GM21528 (cell line): ENCODE measurements at regions not wholly inside any gene's neighbourhood (a gene's known extent, or its start where the extent isn't known, plus 50 kb on each side); places are given as distances from the start of the nearest gene placed in this dataset.
"Not testable (repeated sequence)": the region's sequence is repeated elsewhere in the genome, so short reads cannot be mapped to it uniquely, and the experiment has no call there.

Experiments used
- ATAC-seq: cut with Tn5 transposase; IDR thresholded peaks from one replicate; pipeline ENCODE4 v1.9.1; 2021; ENCODE audit warnings: mild to moderate bottlenecking, moderate library complexity; ENCODE audit not compliant: unreplicated experiment, low FRiP score

- no peak for ATAC-seq
Observed at GRCh38 chr5:96483878-96484277, 50.8 kb upstream of the PCSK1 start.

- ATAC-seq: no peak
Observed at GRCh38 chr5:96487859-96488258, 54.8 kb upstream of the PCSK1 start.

- ATAC-seq: no peak
Observed at GRCh38 chr5:96489532-96489931, 56.5 kb upstream of the PCSK1 start.

- ATAC-seq: no peak
Observed at GRCh38 chr5:96492459-96493047, 59.5 kb upstream of the PCSK1 start.

- ATAC-seq: no peak
Observed at GRCh38 chr5:96493219-96493790, 60.3 kb upstream of the PCSK1 start.

GRCh38 chr5:96495412-96495811 is 62.4 kb upstream of the PCSK1 start:
- not testable (repeated sequence) for ATAC-seq

GRCh38 chr5:96497027-96497426 is 64.0 kb upstream of the PCSK1 start:
- ATAC-seq: not testable (repeated sequence)

- ATAC-seq: no peak
Observed at GRCh38 chr5:96499753-96500345, 66.8 kb upstream of the PCSK1 start.

GRCh38 chr5:96501991-96502646 is 69.1 kb upstream of the PCSK1 start:
- ATAC-seq: no peak

- no peak for ATAC-seq
Observed at GRCh38 chr5:96503501-96504236, 70.6 kb upstream of the PCSK1 start.

- no peak for ATAC-seq
Observed at GRCh38 chr5:96506376-96506775, 73.3 kb upstream of the PCSK1 start.

- ATAC-seq: no peak
Observed at GRCh38 chr5:96506866-96507527, 73.9 kb upstream of the PCSK1 start.

GRCh38 chr5:96509316-96509715 is 76.3 kb upstream of the PCSK1 start:
- ATAC-seq: no peak

GRCh38 chr5:96509721-96510350 is 76.8 kb upstream of the PCSK1 start:
- ATAC-seq: no peak

- ATAC-seq: no peak
Observed at GRCh38 chr5:96516631-96517071, 83.6 kb upstream of the PCSK1 start.

GRCh38 chr5:96517295-96517694 is 84.2 kb upstream of the PCSK1 start:
- no peak for ATAC-seq

- no peak for ATAC-seq
Observed at GRCh38 chr5:96520345-96520744, 87.3 kb upstream of the PCSK1 start.

- ATAC-seq: no peak
Observed at GRCh38 chr5:96522635-96523355, 89.7 kb upstream of the PCSK1 start.
